HL-60 (cell line): ENCODE measurements at regions not wholly inside any gene's neighbourhood (a gene's known extent, or its start where the extent isn't known, plus 50 kb on each side); places are given as distances from the start of the nearest gene placed in this dataset.

ENCODE experiments used
- DNase-seq, 2 experiments: peaks; one replicate each; pipeline ENCODE4 v3.0.0-alpha.2; 2010 to 2020; ENCODE audit warnings: low read depth in 1 of 2, low spot score in 1 of 2
- H3K27ac ChIP-seq: fragments of 250-450 bp; sonication (Bioruptor Pico); replicated peaks from 2 replicates; pipeline ENCODE4 v1.5.1; 2020; ENCODE audit warnings: mild to moderate bottlenecking, moderate library complexity
- H3K27me3 ChIP-seq: fragments of 250-450 bp; sonication (Bioruptor Pico); 2 replicates; pipeline ENCODE4 v1.5.1; 2021; ENCODE audit warnings: mild to moderate bottlenecking, moderate library complexity; ENCODE audit not compliant: insufficient read depth, poor library complexity, severe bottlenecking
- H3K4me3 ChIP-seq: replicated peaks from 2 replicates; pipeline ENCODE4 v1.5.1; 2011; ENCODE audit warnings: mild to moderate bottlenecking, control low read depth, low read length; ENCODE audit not compliant: insufficient read depth
- GABPA ChIP-seq: IDR thresholded peaks from 2 replicates; pipeline ENCODE4 v1.6.1; 2012; ENCODE audit warnings: low read depth
- POLR2AphosphoS5 ChIP-seq: IDR thresholded peaks from 2 replicates; pipeline ENCODE4 v1.6.1; 2012; ENCODE audit warnings: low read depth
- SPI1 ChIP-seq: IDR thresholded peaks from 2 replicates; pipeline ENCODE4 v1.6.1; 2012; ENCODE audit warnings: low read depth, mild to moderate bottlenecking, borderline replicate concordance
- TF ChIP-seq, protein P1 (sequence below): IDR thresholded peaks from 2 replicates; pipeline ENCODE4 v1.6.1; 2012; ENCODE audit warnings: low read depth; ENCODE audit not compliant: insufficient replicate concordance
- TF ChIP-seq, protein P2 (sequence below): IDR thresholded peaks from one replicate; pipeline ENCODE4 v1.5.1; 2011; ENCODE audit warnings: low read length, control low read depth, inconsistent platforms; ENCODE audit not compliant: insufficient read depth

DNA sequence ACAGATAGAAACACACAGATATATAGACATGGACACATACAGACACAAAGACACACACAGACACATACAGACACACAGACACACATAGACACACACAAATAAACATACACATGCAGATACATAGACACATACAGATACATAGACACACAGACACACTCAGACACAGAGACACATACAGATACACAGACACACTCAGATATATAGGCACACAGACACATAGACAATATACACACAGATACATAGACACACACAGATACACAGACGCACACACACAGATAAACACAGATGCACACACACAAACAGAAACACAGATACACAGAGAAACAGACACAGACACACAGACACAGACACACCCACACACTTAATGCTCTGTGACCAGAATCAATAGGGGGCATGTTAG lies 156.8 kb downstream of the IRX2 start:
- Histone ChIP-seq H3K27me3 (no peaks in the 10 kb centered on the region), H3K4me3 (no peak overlapping the region), H3K27ac (no peak overlapping the region)
- TF ChIP-seq SPI1 (no peak), GABPA (no peak), POLR2AphosphoS5 (no peak)
- TF ChIP-seq, protein P1, sequence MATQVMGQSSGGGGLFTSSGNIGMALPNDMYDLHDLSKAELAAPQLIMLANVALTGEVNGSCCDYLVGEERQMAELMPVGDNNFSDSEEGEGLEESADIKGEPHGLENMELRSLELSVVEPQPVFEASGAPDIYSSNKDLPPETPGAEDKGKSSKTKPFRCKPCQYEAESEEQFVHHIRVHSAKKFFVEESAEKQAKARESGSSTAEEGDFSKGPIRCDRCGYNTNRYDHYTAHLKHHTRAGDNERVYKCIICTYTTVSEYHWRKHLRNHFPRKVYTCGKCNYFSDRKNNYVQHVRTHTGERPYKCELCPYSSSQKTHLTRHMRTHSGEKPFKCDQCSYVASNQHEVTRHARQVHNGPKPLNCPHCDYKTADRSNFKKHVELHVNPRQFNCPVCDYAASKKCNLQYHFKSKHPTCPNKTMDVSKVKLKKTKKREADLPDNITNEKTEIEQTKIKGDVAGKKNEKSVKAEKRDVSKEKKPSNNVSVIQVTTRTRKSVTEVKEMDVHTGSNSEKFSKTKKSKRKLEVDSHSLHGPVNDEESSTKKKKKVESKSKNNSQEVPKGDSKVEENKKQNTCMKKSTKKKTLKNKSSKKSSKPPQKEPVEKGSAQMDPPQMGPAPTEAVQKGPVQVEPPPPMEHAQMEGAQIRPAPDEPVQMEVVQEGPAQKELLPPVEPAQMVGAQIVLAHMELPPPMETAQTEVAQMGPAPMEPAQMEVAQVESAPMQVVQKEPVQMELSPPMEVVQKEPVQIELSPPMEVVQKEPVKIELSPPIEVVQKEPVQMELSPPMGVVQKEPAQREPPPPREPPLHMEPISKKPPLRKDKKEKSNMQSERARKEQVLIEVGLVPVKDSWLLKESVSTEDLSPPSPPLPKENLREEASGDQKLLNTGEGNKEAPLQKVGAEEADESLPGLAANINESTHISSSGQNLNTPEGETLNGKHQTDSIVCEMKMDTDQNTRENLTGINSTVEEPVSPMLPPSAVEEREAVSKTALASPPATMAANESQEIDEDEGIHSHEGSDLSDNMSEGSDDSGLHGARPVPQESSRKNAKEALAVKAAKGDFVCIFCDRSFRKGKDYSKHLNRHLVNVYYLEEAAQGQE, result no peak
- TF ChIP-seq, protein P2, sequence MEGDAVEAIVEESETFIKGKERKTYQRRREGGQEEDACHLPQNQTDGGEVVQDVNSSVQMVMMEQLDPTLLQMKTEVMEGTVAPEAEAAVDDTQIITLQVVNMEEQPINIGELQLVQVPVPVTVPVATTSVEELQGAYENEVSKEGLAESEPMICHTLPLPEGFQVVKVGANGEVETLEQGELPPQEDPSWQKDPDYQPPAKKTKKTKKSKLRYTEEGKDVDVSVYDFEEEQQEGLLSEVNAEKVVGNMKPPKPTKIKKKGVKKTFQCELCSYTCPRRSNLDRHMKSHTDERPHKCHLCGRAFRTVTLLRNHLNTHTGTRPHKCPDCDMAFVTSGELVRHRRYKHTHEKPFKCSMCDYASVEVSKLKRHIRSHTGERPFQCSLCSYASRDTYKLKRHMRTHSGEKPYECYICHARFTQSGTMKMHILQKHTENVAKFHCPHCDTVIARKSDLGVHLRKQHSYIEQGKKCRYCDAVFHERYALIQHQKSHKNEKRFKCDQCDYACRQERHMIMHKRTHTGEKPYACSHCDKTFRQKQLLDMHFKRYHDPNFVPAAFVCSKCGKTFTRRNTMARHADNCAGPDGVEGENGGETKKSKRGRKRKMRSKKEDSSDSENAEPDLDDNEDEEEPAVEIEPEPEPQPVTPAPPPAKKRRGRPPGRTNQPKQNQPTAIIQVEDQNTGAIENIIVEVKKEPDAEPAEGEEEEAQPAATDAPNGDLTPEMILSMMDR, result no peak
- DNase-seq, result no peak

DNA sequence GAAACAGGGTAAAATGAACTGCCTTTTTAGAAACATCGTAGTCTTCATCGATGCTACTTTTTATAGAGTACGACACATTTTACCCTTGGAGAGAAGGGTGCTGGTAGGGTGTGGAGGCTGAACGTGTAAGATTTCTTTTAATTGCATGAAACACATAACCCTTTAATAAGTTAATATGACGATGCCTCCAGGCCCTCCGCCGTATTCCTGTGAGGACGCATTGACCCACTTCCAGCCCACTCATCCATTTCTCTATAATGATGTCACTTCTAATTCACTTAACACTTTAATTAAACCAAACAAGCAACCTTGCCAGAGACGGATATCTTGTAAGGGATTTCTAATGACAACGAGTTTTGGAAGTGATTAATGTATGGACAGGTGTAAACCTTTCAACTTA lies 158.7 kb downstream of the IRX2 start:
- DNase-seq, result no peak
- H3K27me3 ChIP-seq, result no peaks in the 10 kb centered on the region
- TF ChIP-seq POLR2AphosphoS5, result no peak
- no peak for TF ChIP-seq GABPA
- TF ChIP-seq, protein P1, result no peak
- no peak for TF ChIP-seq SPI1
- TF ChIP-seq, protein P2, result no peak
- H3K4me3 ChIP-seq, result no peak overlapping the region
- no peak overlapping the region for H3K27ac ChIP-seq

DNA sequence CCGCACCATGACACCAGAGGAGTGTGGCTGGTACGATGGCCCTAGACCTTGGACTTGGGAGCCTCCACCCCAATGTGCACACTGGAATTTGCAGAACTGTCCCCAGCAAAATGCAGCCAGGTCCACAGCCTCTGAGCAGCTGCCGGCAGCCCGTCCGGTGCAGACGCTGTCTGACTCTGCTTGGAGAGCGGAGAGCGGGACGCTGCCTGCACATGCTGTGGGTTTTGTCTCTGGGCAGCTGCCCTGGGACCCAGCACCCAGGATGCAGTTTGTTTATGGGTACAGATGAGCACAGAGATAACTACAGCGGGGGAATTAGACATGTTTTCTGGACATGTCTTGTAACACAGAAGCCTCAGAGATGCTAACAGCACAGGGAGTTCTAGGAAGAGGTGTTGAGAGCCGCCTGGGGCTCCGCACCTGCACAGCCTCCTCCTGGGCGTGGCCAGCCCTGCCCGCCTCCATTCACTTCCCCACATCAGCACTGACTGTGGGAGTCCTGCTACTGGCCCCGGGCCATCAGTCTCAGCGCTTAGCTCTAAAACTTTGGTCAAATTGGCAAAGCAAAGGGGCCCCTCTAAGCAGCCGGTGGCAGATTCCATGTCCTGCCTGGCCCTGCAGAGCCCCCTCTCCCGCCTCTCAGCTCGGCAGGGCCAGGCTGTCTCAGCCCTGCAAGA lies 159.6 kb downstream of the IRX2 start:
- TF ChIP-seq SPI1 (no peak), POLR2AphosphoS5 (no peak), GABPA (no peak)
- TF ChIP-seq, protein P1, result no peak
- TF ChIP-seq, protein P2, result no peak
- Histone ChIP-seq H3K4me3 (no peak overlapping the region), H3K27ac (no peak overlapping the region), H3K27me3 (no peaks in the 10 kb centered on the region)
- no peak for DNase-seq
